GM10248 (cell line): ENCODE measurements at regions not wholly inside any gene's neighbourhood (a gene's known extent, or its start where the extent isn't known, plus 50 kb on each side); places are given as distances from the start of the nearest gene placed in this dataset.

Experiments
- CTCF ChIA-PET: fragments of 300-600 bp; sonication (Branson Sonifier 250); formaldehyde crosslinking; extraction: SDS; loops from one replicate; lab custom pipeline; 2021; ENCODE audit warnings: antibody characterized with exemption; lab: Yijun Ruan, JAX
- POLR2A ChIA-PET: fragments of 350-650 bp; sonication (Branson Sonifier 250); formaldehyde crosslinking; extraction: SDS; loops from one replicate; lab custom pipeline; 2020; ENCODE audit warnings: antibody characterized with exemption; lab: Yijun Ruan, JAX
- DNase-seq: peaks from one replicate; pipeline ENCODE4 v3.0.0; 2012; ENCODE audit errors: extremely low spot score
- CTCF ChIP-seq: IDR thresholded peaks from 2 replicates; pipeline ENCODE4 v1.5.1; 2012; ENCODE audit warnings: mild to moderate bottlenecking, low read depth; ENCODE audit errors: extremely low read depth, missing control alignments, control extremely low read depth

GRCh38 chr12:107484230-107484629 is 201.4 kb upstream of the PWP1 start:
- ChIA-PET CTCF (interaction anchor here (1.4 kb wide), 1 partner anchor 9 kb away, joined by 5 read pairs; no protein-coding TSS in a partner anchor), POLR2A (no interaction called here)
- no peak for TF ChIP-seq CTCF
- DNase-seq = no peak

- ChIA-PET CTCF (interaction anchor here (1.2 kb wide), 1 partner anchor 9 kb away, joined by 3 read pairs; no protein-coding TSS in a partner anchor), POLR2A (no interaction called here)
- no peak for TF ChIP-seq CTCF
- DNase-seq = no peak
Measured at GRCh38 chr12:107484941-107485340, 200.7 kb upstream of the PWP1 start.

- no peak for TF ChIP-seq CTCF
- ChIA-PET POLR2A (no interaction called here), CTCF (interaction anchor here (1.2 to 1.3 kb wide), 2 partner anchors 10 kb away, joined by 3 read pairs; no protein-coding TSS in a partner anchor)
- DNase-seq = no peak
Measured at GRCh38 chr12:107485731-107486130, 199.9 kb upstream of the PWP1 start.

- no peak for TF ChIP-seq CTCF
- no peak for DNase-seq
- POLR2A ChIA-PET = no interaction called here
- CTCF ChIA-PET = interaction anchor here (1.2 to 1.3 kb wide), 2 partner anchors 9 to 10 kb away, joined by 3 read pairs; no protein-coding TSS in a partner anchor
Measured at GRCh38 chr12:107486140-107486892, 199.3 kb upstream of the PWP1 start.

GRCh38 chr12:107487011-107487680 is 198.5 kb upstream of the PWP1 start:
- TF ChIP-seq CTCF = no peak
- CTCF ChIA-PET = no interaction called here
- POLR2A ChIA-PET = no interaction called here
- DNase-seq = no peak

GRCh38 chr12:107488666-107489065 is 196.9 kb upstream of the PWP1 start:
- TF ChIP-seq CTCF = no peak
- POLR2A ChIA-PET = no interaction called here
- CTCF ChIA-PET = no interaction called here
- no peak for DNase-seq
